ENCODE measurements at regions not wholly inside any gene's neighbourhood (a gene's known extent, or its start where the extent isn't known, plus 50 kb on each side); places are given as distances from the start of the nearest gene placed in this dataset.
"Not testable (repeated sequence)": the region's sequence is repeated elsewhere in the genome, so short reads cannot be mapped to it uniquely, and the experiment has no call there.

DNA sequence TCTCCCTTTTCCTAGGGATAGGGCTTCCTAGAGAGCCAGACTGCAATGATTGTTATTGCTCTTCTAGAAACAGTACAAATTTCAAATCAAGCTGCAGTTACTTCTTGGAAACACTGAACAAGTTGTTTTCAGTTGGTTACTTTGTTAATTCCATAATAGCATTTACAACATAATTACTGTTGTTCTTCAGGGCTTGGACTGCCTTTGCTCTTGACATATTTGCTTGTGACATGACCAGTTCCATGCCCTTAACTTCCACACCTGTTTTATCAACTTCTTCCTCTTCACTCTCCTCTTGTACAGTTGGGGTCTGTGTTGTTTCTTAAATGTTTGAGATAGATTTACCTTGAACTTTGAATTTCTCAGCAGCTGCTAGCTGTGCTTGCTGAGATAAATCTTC is 104.4 kb downstream of the SEC23IP start:
- no peak for DNase-seq

DNA sequence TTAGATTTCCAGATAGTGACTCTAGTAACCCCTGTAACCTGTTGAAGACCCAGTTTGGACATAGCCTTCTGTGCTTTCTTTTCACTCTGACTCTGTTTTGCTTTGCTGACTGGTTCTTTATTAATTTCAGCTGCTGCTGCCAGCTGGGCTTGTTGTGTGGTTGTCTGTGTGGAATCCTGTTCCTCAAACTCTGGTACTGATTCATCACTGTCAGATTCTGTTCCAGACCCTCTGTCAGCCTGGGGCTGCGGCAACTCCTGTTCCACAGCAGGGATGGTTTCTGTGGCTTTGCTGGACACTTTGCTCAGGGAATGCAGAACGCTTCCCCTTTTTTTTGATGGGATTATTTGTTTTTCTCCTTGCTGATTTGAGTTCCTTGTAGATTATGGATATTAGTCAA is 104.9 kb downstream of the SEC23IP start:
- no peak for DNase-seq

DNA sequence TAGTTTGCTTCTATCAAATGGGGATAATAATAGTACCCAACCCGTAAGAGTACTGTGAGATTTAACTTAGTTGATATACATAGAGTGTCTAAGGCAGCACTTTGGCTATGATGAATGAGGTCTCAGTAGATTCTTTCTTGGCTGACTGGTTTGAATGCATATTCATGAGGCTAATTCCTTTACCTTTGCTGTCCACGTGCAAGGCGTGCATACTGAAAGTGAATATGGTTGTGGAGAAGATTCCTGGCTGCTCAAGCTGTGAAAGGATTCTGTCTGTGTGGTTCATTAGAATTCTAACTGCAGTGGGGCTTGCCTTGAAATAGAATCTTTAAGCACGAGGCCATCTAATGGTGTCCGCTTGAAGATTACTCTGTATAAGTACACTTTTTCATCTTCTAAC is 110.3 kb downstream of the SEC23IP start:
- no peak for DNase-seq

DNA sequence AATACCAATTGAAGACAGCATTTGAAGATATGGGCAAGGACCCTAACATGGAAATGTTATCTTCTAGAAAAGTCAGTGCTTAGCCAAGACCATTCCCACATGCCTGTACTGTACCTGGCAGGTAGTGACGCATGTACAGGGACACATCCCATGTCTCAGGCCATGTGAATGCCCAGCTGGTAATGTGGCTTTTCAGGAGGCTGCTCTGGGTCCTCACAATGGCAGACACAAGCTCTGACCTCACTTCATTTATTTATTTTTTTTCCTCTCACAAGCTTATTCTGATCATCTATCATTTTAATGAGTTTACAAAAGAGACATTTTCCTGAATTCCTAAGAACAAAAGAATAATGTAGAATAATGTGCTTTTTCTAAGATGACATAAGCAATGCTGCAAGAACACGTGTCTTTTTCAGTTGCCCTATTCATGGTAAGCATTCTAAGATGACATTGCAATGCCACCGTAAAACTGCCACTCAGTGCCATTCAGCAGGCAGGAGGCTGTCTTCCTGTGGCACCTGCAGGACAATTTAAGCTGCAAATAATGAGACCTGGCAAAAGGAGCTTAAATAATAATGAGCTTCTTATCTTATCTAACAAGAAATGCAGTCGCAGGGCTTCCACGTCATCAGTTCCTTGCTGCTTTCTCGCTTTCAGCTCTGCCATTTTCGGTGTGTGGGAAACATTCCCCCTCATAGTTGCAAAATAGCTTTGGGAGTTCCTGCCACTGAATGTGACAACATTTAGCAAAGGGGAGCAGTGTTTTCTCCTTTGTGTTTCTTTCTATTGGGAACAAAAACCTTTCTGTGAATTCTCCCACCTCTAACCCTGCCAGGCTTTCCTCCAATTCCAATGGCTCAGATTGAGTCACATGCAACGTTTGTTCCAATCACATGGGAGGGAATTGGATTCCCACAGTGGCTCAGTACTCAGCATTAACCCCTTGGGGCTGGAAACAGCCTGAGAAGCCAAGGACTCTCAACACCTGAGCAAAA is 113.0 kb downstream of the SEC23IP start:
- DNase-seq: no peak

DNA sequence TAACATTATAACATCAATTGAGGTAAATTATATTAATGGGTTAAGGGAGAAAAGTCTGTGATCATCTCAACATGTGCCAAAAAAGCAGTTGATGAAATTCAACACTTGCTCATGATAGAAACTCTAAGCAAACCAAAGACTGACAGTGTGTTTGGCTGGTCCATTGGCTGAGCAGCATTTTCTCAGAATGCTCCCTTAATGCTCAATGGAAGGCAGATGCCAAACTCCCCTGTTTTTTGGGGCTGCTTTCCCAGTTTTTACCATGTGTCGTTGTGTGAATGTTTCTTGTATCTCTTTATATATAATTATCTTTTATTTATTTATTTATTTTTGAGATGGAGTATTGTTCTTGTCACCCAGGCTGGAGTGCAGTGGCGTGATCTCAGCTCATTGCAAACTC is 114.7 kb downstream of the SEC23IP start:
- no peak for DNase-seq

DNA sequence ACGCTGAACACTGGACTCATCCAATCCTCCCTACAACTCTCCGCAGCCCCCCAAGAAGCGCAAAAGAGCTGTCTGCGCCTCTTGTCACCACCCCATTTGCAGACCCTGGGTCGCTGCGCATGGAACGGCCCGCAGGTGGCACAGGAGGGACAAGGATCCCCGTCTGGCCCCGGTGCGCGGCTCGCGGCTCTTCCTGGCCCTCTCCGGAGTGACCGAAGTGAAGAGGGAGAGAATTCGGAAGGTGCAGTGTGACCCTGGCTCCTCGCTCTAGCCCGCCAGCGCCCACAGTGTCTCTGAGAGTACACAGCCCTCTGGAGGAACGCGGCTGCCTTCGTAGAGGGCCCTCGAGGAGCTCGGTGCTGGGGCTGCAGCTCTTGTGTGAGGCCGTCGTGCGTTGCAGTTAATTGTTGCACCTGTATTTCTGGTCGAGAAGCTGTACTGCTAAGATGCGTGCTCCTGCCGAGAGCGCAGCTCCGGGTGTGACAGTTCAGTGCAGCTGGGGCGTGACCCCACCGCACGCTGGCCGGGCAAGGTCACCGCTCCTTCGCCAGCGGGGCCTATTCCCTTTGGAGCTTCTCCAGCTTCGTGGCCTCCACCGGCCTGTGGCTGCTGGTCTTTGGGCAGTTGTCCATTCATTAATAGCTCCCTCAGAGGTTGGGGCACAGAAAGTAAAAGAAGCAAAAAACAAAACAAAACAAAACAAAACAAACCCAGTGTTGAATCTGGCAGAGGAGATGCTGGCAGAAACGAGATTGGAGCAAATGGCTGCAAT is 119.0 kb downstream of the SEC23IP start:
- no peak for DNase-seq

DNA sequence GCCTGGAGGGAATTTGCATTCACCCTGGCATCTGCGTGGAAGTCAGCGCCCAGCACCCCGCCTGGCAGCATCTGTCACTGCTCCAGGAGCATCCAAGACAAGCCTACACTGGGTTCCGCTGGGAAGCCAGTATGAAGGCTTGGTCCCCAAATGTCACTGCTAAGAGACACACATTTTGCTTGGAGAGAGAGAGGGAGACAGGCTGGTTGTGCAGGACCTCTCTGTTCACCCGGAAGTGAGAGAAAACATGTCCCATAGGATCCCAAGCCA is 119.5 kb downstream of the SEC23IP start:
- DNase-seq: no peak

DNA sequence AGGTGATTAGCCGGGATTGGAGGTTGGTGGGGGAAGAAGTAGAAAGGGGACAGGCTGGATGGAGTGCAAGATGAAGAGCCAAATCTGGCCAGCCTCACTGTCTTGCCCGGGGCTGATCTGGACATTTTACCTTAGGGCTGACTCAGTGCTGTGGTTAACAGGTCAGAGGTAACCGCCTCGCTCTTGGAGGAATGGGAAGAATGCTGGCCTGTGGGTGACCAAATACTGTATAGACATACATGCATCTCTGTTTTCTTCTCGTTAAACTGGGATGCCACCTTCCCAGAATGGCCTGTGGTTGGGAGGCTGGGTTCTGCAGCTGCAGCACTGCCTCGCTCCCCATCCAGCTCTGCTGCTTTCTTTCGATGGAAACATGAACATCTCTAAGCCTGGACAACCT is 120.0 kb downstream of the SEC23IP start:
- no peak for DNase-seq

DNA sequence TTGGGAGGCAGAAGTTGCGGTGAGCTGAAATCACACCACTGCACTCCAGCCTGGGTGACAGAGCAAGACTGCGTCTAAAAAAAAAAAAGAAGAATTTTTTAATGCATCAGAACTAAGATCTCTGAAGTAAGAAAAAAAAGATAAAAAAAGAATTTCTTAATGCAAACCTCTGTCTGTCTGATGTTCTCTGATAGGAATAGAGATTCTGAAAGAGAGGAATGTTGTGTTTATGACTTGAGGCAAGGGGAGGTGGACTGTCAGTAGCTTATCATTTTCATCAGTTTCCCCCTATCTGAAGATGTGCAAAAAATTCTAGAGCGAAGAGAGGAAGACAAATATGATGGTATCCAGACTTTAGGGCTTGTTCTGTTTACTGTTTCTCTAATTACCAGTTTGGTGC is 121.5 kb downstream of the SEC23IP start:
- DNase-seq: no peak

DNA sequence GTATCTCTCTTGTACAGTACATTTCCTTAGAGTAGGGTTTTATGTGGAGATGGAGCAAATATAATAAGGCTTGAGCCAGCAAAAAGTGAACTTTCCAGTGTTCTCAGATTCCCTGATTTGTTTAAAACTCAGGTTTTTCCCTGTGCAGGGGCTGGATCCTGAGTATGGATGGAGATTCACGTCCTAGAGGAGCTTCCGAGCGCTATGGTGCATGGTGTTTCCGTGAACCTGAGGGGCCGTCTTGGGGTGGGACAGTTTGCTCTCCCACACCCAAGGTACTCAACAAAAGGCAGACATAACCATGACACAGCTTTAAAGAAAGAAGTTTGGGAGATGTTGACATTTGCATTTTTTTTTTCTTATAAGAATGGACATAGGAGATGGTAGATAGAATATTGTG is 122.5 kb downstream of the SEC23IP start:
- no peak for DNase-seq

DNA sequence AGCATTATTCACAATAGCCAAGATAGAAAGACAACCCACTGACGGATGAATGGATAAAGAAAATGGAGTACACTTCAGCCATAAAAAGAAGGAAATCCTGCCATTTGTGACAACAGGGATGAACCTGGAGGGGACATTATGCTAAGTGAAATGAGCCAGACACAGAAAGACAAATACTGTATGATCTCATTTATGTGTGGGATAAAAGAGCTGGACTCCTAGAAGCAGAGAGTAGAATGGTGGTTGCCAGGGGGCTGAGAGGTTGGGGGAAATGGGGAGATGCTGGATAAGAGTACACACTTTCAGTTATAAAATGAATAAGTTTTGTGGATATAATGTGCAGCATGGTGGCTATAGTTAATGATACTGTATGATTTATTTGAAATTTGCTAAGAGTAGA is 124.4 kb downstream of the SEC23IP start:
- no peak for DNase-seq

DNA sequence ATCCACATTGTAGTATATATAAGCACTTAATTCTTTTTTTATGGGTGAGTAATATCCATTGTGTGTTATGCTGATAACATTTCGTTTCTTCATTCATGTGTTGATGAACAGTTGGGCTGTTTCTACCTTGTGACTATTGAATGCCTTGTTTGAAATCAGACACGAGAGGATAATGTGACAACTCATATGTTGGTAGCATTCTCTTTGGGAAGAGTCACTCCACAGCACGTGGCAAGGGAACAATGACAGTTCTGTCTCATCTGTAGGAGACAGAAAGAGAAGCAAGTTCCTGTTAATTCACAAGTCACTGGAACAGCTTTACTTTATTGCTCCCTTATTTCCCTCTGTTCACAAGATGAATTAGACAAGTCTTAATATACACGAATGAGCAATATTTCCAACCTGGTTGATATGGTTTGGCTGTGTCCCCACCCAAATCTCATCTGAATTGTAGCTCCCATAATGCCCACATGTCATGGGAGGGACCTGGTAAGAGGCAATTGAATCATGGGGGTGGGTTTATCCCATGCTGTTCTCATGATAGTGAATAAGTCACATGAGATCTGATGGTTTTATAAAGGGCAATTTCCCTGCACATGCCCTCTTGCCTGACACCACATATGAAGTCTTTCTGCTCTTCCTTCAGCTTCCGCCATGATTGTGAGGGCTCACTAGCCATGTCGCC is 125.3 kb downstream of the SEC23IP start:
- no peak for DNase-seq

DNA sequence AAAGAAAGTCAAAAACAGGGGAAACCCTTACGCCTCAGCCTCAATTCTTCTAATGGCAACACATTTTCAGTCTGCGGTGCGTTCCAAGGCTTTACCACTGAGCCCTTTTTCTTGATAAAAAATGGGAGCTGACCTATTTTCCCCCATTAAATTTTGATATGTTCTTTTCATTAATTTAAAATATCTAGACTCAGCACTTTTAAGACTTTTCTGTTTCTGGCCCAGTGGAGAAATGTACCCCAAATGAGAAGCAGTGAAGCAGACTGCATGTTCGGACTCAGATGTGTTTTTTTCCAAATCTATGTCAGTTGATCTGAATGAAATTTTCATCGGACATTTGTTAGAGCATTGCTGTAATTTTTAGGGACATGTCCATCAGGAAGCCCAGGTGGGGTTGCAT is 126.2 kb downstream of the SEC23IP start:
- no peak for DNase-seq

DNA sequence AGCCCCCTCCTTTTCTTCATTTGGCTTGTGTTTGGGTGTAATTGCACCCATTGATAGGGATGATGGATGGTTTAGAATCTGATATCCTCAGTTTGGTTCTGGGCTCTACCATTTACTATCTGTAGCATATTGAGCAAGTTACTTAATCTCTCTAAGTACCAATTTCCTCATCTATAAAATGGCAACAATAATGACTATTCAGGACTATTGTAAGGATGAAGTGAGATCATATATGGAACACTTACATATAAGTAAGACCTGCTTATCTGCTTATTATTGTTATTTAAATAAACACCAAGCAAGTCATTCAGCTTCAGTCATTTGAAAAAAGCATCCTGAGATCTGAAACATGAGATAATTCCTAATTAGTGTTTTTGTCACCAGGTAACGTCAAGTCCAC is 127.0 kb downstream of the SEC23IP start:
- no peak for DNase-seq

DNA sequence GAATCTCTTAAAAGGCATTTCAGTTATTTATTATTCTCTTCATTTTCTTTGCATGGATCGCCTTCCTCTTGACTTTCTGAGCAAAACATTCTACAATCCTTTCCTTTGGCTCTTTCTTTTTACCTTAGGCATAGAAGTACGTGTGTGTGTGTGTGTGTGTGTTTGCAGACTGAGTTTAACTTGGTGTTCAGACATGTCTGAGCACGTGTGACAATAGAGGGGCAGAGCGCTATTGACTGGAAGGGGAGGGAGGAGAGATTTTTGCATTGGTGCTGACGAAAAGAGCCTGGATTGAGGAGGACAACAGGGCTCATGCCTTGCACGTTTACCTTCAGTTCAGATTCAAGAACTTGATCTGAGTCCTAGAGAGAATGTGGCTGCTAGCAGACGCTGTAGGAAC is 129.8 kb downstream of the SEC23IP start:
- no peak for DNase-seq

DNA sequence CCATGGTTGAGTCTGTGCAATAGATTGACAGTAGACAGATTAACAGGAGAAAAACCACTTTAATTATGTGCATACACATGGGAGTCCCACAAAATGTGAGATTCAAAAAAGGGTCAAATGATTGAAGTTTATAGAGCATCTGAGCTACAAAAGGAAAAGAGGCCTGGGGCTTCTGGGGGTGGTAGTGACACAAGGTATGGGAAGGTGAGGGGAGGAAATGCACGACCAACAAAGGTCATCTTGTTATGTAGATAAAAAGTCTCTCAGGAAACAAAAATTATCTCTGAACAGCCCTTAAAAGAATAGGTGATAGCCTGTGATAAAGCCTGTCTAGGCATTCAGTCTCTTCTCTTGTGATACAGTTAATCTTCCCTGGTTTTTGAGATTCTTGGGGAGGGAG is 141.7 kb downstream of the SEC23IP start:
- no peak for DNase-seq

DNA sequence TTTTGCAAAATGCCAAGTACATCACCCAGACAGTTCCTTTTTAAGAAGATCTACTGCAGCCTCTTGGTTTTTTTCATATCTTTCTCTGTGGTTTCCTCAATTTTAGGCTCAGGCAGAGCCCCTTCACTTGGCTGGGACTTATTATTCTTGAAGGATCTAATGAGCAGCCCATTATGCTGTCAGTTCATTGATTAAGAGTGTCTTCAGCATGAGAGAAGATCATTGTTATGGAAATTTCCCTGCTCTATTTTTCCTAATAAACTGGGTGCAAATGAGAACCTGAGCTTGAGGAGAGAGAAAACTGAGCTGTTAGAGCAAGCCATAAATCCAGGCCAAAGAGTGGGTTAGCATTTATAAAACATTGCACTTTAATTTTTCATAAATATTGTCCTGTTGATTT is 146.5 kb downstream of the SEC23IP start:
- no peak for DNase-seq

DNA sequence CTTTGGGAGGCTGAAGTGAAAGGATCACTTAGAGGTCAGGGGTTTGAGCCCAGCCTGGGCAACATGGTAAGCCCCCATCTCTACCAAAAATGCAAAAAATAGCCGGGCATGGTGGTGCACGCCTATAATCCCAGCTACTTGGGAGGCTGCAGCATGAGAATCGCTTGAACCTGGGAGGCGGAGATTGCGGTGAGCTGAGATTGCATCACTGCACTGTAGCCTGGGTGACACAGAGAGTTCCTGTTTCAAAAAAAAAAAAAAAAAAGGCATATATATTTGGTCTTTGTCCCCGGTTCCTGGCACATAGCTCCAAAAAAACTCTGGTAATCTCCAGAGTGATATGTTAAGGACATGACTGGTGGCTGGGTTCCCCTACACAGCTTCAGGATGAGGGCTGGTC is 147.3 kb downstream of the SEC23IP start:
- DNase-seq: no peak

DNA sequence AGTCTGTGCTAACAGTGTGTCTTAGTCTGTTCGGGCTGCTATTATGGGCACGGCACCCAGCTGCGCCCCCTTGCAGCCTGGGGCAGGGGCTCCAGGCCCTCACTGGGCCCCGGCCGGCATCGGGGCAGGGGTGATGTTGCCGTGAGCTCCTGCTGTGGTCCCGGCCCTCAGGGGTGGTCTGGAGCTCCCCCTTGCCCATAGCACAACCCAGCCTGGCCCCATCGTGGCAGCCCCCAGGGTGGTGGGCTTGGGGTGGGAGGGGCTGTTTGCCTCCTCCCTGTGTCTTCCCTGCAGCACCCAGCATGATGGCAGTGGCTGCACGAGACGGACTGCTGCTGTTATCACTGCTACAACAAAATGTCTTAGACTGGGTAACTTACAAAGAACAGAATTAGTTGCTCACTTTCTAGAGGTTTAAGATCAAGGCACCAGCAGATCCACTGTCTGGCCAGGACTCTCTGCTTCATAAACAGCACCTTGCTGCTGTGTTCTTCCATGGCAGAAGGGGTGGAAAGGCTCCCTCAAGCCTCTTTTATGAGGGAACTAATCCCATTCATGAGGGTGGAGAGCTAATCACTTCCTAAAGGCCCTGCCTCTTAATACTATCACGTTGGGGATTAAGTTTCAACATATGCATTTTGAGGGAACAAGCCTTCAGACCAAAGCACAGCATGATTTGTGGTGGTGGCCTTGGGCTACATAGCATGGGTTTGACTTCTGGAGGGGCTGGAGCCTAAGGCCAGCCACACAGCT is 149.5 kb downstream of the SEC23IP start:
- DNase-seq: no peak

DNA sequence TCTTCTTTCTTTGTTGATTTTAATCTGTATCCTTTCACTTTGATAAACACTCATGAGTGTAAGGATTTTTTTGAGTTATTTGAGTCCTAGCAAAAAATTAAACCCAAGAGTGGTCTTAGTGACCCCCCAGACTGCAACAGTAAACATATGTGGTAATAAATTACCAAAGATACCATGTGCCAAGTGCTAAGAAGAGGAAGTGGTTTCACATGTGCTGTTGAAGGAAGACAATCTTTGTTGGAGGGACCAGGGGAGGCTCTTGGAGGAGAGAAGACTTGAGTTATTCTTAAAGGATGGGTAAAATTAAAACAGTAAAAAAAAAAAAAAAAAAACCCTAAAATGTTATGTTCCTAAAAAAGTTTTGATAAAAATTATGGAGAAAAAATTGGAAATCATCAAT is 150.2 kb downstream of the SEC23IP start:
- no peak for DNase-seq

DNA sequence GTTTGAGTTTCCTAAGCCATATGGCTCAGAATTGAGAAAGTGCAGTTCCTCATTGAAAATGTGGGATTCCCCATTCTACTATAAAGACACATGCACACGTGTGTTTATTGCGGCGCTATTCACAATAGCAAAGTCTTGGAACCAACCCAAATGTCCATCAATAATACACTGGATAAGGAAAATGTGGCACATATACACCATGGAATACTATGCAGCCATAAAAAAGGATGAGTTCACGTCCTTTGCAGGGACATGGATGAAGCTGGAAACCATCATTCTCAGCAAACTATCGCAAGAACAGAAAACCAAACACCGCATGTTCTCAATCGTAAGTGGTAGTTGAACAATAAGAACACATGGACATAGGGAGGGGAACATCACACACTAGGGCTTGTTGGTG is 154.8 kb downstream of the SEC23IP start:
- not testable (repeated sequence) for DNase-seq

DNA sequence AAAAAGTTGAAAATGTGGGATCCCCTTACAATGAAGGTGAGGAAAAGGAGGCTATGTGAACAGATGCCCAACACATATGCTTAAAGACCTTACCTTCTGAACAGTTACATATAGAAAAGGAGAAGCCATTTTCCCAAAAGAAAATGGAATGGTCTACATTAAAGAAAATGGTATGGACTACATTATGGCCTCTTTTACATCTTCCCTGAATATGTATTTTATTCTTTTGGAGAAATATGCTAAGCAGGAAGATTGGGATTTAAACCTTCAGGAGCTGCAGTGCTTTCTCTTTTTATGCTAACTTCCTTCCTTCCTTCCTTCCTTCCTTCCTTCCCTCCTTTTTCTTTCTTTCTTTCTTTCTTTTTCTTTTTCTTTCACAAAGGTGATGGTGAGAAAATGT is 155.4 kb downstream of the SEC23IP start:
- DNase-seq: no peak
